ENCODE measurements at regions not wholly inside any gene's neighbourhood (a gene's known extent, or its start where the extent isn't known, plus 50 kb on each side); places are given as distances from the start of the nearest gene placed in this dataset.

GRCh38 chr6:133595111-133595761, 293.7 kb upstream of the TCF21 start:
- TF ChIP-seq, protein P1, sequence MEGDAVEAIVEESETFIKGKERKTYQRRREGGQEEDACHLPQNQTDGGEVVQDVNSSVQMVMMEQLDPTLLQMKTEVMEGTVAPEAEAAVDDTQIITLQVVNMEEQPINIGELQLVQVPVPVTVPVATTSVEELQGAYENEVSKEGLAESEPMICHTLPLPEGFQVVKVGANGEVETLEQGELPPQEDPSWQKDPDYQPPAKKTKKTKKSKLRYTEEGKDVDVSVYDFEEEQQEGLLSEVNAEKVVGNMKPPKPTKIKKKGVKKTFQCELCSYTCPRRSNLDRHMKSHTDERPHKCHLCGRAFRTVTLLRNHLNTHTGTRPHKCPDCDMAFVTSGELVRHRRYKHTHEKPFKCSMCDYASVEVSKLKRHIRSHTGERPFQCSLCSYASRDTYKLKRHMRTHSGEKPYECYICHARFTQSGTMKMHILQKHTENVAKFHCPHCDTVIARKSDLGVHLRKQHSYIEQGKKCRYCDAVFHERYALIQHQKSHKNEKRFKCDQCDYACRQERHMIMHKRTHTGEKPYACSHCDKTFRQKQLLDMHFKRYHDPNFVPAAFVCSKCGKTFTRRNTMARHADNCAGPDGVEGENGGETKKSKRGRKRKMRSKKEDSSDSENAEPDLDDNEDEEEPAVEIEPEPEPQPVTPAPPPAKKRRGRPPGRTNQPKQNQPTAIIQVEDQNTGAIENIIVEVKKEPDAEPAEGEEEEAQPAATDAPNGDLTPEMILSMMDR (IDR thresholded peaks at IDR 0.05; ENCODE audit: low read depth, low read length, poor library complexity, severe bottlenecking), result no peak
- TF ChIP-seq EZH2phosphoT487 (IDR thresholded peaks at IDR 0.05; ENCODE audit: borderline replicate concordance, low read length), result no peak
